ENCODE measurements at regions not wholly inside any gene's neighbourhood (a gene's known extent, or its start where the extent isn't known, plus 50 kb on each side); places are given as distances from the start of the nearest gene placed in this dataset.
"Not testable (repeated sequence)": the region's sequence is repeated elsewhere in the genome, so short reads cannot be mapped to it uniquely, and the experiment has no call there.

GRCh38 chr4:162852642-162853041 lies 314.0 kb downstream of the NAF1 start:
- intact Hi-C loops (cut with DNase I; ENCODE audit: low total_unique reads), result no loop called here
- 71 to 91% methylated on average over 4 of the region's 4 CpGs for WGBS, 2 donors
- H3K4me3 ChIP-seq (ENCODE audit: low read depth, poor library complexity, severe bottlenecking), result no peak overlapping the region
- DNase-seq (ENCODE audit: low spot score in 2 of 2), result no peak
- TF ChIP-seq CTCF (IDR thresholded peaks at IDR 0.05) (no peak), POLR2A (IDR thresholded peaks at IDR 0.05) (no peak)

- intact Hi-C loops (cut with DNase I; ENCODE audit: low total_unique reads); H3K4me3 ChIP-seq (ENCODE audit: low read depth, poor library complexity, severe bottlenecking); DNase-seq (ENCODE audit: low spot score in 2 of 2): not testable (repeated sequence)
- WGBS, 2 donors, result 65 to 70% methylated on average over 6 of the region's 6 CpGs
Measured at GRCh38 chr4:162851241-162851758, 315.4 kb downstream of the NAF1 start.

- intact Hi-C loops (cut with DNase I; ENCODE audit: low total_unique reads), result no loop called here
- H3K4me3 ChIP-seq (ENCODE audit: low read depth, poor library complexity, severe bottlenecking), result no peak overlapping the region
- DNase-seq (ENCODE audit: low spot score in 2 of 2), result no peak
- no peak for TF ChIP-seq POLR2A (IDR thresholded peaks at IDR 0.05)
- TF ChIP-seq CTCF (IDR thresholded peaks at IDR 0.05), result no peak
Measured at GRCh38 chr4:162849937-162850336, 316.8 kb downstream of the NAF1 start.

GRCh38 chr4:162847945-162848549 lies 318.6 kb downstream of the NAF1 start:
- 65 to 67% methylated on average over 1 of the region's 1 CpG for WGBS, 2 donors
- intact Hi-C loops (cut with DNase I; ENCODE audit: low total_unique reads), result no loop called here
- H3K4me3 ChIP-seq (ENCODE audit: low read depth, poor library complexity, severe bottlenecking), result no peak overlapping the region
- DNase-seq (ENCODE audit: low spot score in 2 of 2), result no peak
- TF ChIP-seq POLR2A (IDR thresholded peaks at IDR 0.05) (no peak), CTCF (IDR thresholded peaks at IDR 0.05) (no peak)

- TF ChIP-seq CTCF (IDR thresholded peaks at IDR 0.05) (no peak), POLR2A (IDR thresholded peaks at IDR 0.05) (no peak)
- 15 to 33% methylated on average over 1 of the region's 1 CpG for WGBS, 2 donors
- DNase-seq (ENCODE audit: low spot score in 2 of 2), result no peak
- H3K4me3 ChIP-seq (ENCODE audit: low read depth, poor library complexity, severe bottlenecking), result no peak overlapping the region
- intact Hi-C loops (cut with DNase I; ENCODE audit: low total_unique reads), result no loop called here
Measured at GRCh38 chr4:162841753-162842152, 324.9 kb downstream of the NAF1 start.

- no peak for DNase-seq (ENCODE audit: low spot score in 2 of 2)
- no peak for TF ChIP-seq POLR2A (IDR thresholded peaks at IDR 0.05)
- no peak for TF ChIP-seq CTCF (IDR thresholded peaks at IDR 0.05)
- intact Hi-C loops (cut with DNase I; ENCODE audit: low total_unique reads), result no loop called here
- WGBS, 2 donors, result 81 to 92% methylated on average over 4 of the region's 4 CpGs
- no peak overlapping the region for H3K4me3 ChIP-seq (ENCODE audit: low read depth, poor library complexity, severe bottlenecking)
Measured at GRCh38 chr4:162839814-162840213, 326.9 kb downstream of the NAF1 start.
